GM21786 (cell line): ENCODE measurements at regions not wholly inside any gene's neighbourhood (a gene's known extent, or its start where the extent isn't known, plus 50 kb on each side); places are given as distances from the start of the nearest gene placed in this dataset.
"Not testable (repeated sequence)": the region's sequence is repeated elsewhere in the genome, so short reads cannot be mapped to it uniquely, and the experiment has no call there.

Source experiments
- ATAC-seq: cut with Tn5 transposase; IDR thresholded peaks from one replicate; pipeline ENCODE4 v1.9.1; 2021; ENCODE audit not compliant: unreplicated experiment

GRCh38 chr1:219039017-219039681, 134.5 kb upstream of the LYPLAL1 start:
- no peak for ATAC-seq

DNA sequence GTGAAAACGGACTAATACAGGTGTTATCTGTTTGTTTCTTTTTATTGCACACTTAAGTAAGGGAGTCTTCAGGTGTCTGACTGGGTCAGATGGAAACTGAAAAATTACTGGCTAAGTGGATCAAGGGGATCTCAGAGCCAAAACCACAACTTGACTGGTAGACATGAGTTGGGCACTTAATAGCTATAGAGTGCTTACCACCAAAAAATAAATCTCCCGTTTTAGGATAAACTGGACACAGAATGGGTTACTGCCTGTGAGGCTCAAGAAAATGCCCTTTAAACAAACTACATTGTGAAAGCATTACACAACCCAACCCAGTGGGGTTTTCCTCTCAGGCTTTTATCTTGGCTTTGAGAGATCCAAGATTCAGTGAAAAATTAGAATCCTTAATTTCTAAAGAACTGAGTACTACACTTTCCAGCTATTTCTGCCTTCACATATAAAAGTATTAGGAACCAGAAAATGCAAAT, 134.0 kb upstream of the LYPLAL1 start:
- no peak for ATAC-seq

- no peak for ATAC-seq
Observed at GRCh38 chr1:219040291-219040690, 133.4 kb upstream of the LYPLAL1 start.

GRCh38 chr1:219041141-219041540, 132.5 kb upstream of the LYPLAL1 start:
- no peak for ATAC-seq

GRCh38 chr1:219041818-219042217, 131.9 kb upstream of the LYPLAL1 start:
- no peak for ATAC-seq

GRCh38 chr1:219042769-219043168, 130.9 kb upstream of the LYPLAL1 start:
- no peak for ATAC-seq

DNA sequence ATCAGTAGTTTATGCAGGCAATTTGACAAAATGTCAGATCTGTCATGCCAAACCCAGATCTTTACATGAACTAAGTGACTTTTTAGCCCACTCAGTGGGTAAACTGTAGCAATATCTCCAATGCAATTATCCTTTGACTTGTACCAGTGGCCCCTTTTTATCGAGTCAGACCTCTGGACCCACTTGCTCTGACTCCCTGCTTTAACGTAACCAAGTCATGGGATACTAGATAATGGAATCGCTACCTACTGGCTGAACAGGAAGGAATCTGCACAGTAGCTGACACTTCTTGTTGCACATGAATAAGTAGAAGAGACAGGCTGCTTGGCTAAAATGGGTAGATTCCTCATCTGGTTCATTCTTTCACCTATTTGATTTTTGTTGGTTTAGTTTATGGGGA, 128.4 kb upstream of the LYPLAL1 start:
- no peak for ATAC-seq

DNA sequence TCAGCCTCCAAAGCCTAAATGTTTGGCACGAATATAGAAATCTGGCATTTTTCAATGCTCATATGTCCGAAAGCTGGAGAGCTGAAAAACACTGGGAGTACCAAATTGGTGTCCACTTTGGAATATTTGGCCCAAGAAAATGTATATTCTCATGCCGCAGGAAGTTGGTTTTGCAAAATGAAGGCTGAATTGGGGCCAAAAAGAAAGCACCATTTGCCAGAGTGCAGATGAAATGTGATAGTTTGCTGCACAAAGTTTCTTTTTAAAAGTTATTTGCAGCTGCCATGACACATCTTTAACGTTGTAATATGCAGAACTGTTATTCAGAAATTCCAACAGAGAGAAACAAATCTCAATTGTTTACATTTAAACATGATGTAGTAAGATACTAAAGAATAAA, 124.2 kb upstream of the LYPLAL1 start:
- ATAC-seq = no peak

- ATAC-seq = no peak
Observed at GRCh38 chr1:219050086-219050821, 123.4 kb upstream of the LYPLAL1 start.

DNA sequence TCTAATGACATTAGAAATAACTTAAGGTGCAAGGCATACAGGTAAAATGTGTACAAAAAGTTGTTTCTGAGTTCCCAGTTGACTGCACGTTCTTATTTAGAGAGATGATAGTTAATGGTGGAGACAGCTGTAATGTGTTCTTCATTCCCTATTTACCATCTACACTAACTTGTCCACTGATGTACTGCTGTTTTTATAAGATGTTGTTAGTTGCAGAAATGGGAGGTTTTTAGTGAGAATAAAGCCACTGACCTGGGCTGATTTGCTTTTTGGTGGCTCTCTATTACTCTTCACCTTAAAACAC, 122.9 kb upstream of the LYPLAL1 start:
- no peak for ATAC-seq

- no peak for ATAC-seq
Observed at GRCh38 chr1:219051547-219051946, 122.1 kb upstream of the LYPLAL1 start.

GRCh38 chr1:219058891-219059820, 114.5 kb upstream of the LYPLAL1 start:
- ATAC-seq = peak; percentile 49

- ATAC-seq = no peak
Observed at GRCh38 chr1:219060798-219061197, 112.9 kb upstream of the LYPLAL1 start.

GRCh38 chr1:219062161-219062560, 111.5 kb upstream of the LYPLAL1 start:
- ATAC-seq = no peak

GRCh38 chr1:219066098-219066497, 107.6 kb upstream of the LYPLAL1 start:
- no peak for ATAC-seq

DNA sequence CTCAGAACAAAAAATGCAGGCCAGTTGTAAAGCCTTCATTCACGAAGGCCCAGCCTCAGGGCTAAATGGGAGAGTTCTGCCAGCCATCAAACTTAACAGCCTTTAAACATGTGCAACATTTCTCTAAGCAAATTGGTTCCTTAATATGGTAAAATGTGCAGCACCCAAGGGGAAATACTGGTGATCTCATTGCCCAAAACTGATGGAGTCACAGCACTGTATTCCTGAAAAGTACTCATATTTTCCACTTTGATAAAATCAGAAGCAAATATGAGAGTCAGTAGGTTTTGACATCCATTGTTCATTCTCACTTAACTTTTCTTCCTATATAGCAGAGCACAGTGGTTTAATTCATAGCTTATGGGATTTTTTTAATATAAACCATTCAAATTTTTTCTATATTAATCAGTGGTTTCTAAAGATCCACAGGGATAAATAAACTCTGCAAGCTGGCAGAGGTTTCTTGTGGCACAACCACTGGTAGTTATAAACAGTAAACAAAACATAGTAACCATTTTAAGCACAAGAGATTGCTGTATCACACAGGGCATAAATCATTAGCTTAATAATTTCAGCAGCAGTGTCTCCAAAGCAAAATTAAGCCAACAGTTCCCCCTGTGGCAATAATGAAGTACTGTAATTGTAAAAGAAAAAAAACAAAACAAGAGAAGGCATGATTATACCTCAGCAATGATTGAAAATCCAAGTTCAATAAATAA, 106.9 kb upstream of the LYPLAL1 start:
- no peak for ATAC-seq

- ATAC-seq = no peak
Observed at GRCh38 chr1:219067350-219067712, 106.3 kb upstream of the LYPLAL1 start.

DNA sequence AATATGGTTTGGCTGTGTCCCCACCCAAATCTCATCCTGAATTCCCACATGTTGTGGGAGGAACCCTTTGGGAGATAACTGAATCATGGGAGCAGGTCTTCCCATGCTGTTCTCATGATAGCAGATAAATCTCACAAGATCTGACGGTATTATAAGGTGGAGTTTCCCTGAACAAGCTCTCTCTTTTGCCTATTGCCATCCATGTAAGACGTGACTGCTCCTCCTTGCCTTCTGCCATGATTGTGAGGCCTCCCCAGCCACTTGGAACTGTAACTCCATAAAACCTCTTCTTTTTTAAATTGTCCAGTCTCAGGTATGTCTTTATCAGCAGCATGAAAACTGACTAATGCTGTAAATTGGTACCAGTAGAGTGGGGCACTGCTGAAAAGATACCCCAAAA, 103.3 kb upstream of the LYPLAL1 start:
- not testable (repeated sequence) for ATAC-seq

DNA sequence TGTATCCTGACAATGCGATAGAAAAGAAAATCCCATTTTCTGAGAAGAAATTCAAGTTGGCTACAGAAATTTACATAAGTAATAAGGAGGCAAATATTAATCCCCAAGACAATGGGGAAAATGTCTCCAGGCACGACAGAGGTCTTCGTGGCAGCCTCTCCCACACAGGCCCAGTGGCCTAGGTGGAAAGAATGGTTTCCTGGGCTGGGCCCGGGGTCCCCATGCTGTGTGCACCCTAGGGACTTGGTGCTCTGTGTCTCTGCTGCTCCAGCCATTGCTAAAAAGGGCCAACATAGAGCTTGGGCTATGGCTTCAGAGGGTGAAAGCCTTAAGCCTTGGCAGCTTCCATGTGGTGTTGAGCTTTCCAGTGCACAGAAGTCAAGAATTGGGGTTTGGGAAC, 102.5 kb upstream of the LYPLAL1 start:
- ATAC-seq = no peak

DNA sequence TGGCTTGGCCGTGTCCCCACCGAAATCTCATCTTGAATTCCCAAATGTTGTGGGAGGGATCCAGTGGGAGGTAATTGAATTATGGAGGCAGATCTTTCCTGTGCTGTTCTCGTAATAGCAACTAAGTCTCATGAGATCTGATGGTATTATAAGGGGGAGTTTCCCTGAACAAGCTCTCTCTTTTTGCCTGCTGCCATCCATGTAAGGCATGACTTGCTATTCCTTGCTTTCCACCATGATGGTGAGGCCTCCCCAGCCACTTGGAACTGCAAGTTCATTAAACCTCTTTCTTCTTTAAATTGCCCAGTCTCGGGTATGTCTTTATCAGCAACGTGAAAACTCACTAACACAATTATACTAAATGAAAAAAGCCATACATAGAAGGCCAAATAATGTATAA, 101.3 kb upstream of the LYPLAL1 start:
- no peak for ATAC-seq

DNA sequence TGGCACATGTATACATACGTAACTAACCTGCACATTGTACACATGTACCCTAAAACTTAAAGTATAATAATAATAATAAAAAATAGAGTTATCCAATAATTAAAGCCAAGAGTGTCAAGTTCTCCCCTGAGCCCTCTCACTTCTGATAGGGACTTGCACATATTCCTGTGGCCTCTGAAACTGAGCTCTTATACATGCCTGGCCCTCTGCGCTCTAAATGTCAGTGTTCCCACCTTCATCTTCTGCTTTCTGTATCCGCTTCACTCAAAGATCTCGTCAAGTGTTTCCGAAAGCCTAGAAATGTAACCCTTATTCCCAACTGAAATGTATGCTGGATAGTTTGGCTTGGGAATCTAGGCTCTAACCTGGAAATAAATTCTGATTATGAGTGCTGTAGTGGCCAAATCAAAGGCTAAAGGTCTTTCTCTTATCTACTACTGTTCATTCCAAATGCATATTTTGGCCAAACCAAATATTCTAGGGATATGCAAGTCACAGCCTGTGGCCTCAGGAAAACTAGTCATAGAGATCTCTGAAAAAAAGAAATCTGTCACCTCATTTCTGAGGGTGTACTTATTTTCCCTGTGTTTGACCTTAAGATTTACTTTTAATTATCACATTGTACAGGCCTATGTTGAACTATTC, 99.5 kb upstream of the LYPLAL1 start:
- no peak for ATAC-seq
